ENCODE measurements at regions not wholly inside any gene's neighbourhood (a gene's known extent, or its start where the extent isn't known, plus 50 kb on each side); places are given as distances from the start of the nearest gene placed in this dataset.
A peak's percentile ranks its signal among the peaks of the same experiment; 100 is the strongest.
"Not testable (repeated sequence)": the region's sequence is repeated elsewhere in the genome, so short reads cannot be mapped to it uniquely, and the experiment has no call there.

GRCh38 chr4:173647902-173648301 is 117.9 kb upstream of the HAND2 start:
- H3K27me3 Mint-ChIP-seq (ENCODE audit: low read depth) = no peaks in the 10 kb centered on the region
- peaks cover 3% of the 10 kb centered on the region for H3K9me3 Mint-ChIP-seq
- H3K36me3 Mint-ChIP-seq = no peaks in the 10 kb centered on the region
- H3K27ac Mint-ChIP-seq = no peak overlapping the region
- H3K4me1 Mint-ChIP-seq = peaks cover 15% of the 10 kb centered on the region
- no peak overlapping the region for H3K4me3 Mint-ChIP-seq
- no peak for DNase-seq (ENCODE audit: low spot score in 2 of 2, unreplicated experiment in 2 of 2)
- TF ChIP-seq CTCF (IDR thresholded peaks at IDR 0.05; ENCODE audit: unreplicated experiment) = no peak

- Mint-ChIP-seq H3K27me3 (ENCODE audit: low read depth) (no peaks in the 10 kb centered on the region), H3K36me3 (peaks cover 1% of the 10 kb centered on the region), H3K4me3 (no peak overlapping the region), H3K9me3 (peaks cover 13% of the 10 kb centered on the region), H3K4me1 (peaks cover 3% of the 10 kb centered on the region), H3K27ac (no peak overlapping the region)
- TF ChIP-seq CTCF (IDR thresholded peaks at IDR 0.05; ENCODE audit: unreplicated experiment) = no peak
- DNase-seq (ENCODE audit: low spot score in 2 of 2, unreplicated experiment in 2 of 2) = no peak
Measured at GRCh38 chr4:173642509-173642908, 112.5 kb upstream of the HAND2 start.

GRCh38 chr4:173635395-173635794 is 105.4 kb upstream of the HAND2 start:
- H3K27me3 Mint-ChIP-seq (ENCODE audit: low read depth) = no peaks in the 10 kb centered on the region

GRCh38 chr4:173626277-173626676 is 96.2 kb upstream of the HAND2 start:
- H3K4me3 Mint-ChIP-seq = no peak overlapping the region
- H3K36me3 Mint-ChIP-seq = peaks cover 12% of the 10 kb centered on the region
- peaks cover 60% of the 10 kb centered on the region for H3K9me3 Mint-ChIP-seq
- no peak for TF ChIP-seq CTCF (IDR thresholded peaks at IDR 0.05; ENCODE audit: unreplicated experiment)
- no peak overlapping the region for H3K27ac Mint-ChIP-seq
- no peak for DNase-seq (ENCODE audit: low spot score in 2 of 2, unreplicated experiment in 2 of 2)
- no peaks in the 10 kb centered on the region for H3K4me1 Mint-ChIP-seq
- H3K27me3 Mint-ChIP-seq (ENCODE audit: low read depth) = no peaks in the 10 kb centered on the region

More at GRCh38 chr4:173635395-173635794, 105.4 kb upstream of the HAND2 start:
- no peak overlapping the region for H3K4me3 Mint-ChIP-seq
- no peak for TF ChIP-seq CTCF (IDR thresholded peaks at IDR 0.05; ENCODE audit: unreplicated experiment)
- DNase-seq (ENCODE audit: low spot score in 2 of 2, unreplicated experiment in 2 of 2) = no peak
- no peak overlapping the region for H3K27ac Mint-ChIP-seq
- no peaks in the 10 kb centered on the region for H3K4me1 Mint-ChIP-seq
- peaks cover 7% of the 10 kb centered on the region for H3K36me3 Mint-ChIP-seq
- H3K9me3 Mint-ChIP-seq = peaks cover 50% of the 10 kb centered on the region

GRCh38 chr4:173618648-173619047 is 88.6 kb upstream of the HAND2 start:
- not testable (repeated sequence) for H3K27ac Mint-ChIP-seq; H3K4me1 Mint-ChIP-seq; H3K4me3 Mint-ChIP-seq; H3K27me3 Mint-ChIP-seq (ENCODE audit: low read depth); DNase-seq (ENCODE audit: low spot score in 2 of 2, unreplicated experiment in 2 of 2)
- Mint-ChIP-seq H3K36me3 (peaks cover 16% of the 10 kb centered on the region), H3K9me3 (peaks cover 53% of the 10 kb centered on the region)

- Mint-ChIP-seq H3K27ac (no peak overlapping the region), H3K4me1 (no peaks in the 10 kb centered on the region), H3K9me3 (peaks cover 14% of the 10 kb centered on the region), H3K36me3 (peaks cover 2% of the 10 kb centered on the region), H3K4me3 (peak overlapping the region; percentile 64), H3K27me3 (ENCODE audit: low read depth) (no peaks in the 10 kb centered on the region)
- no peak for DNase-seq (ENCODE audit: low spot score in 2 of 2, unreplicated experiment in 2 of 2)
- no peak for TF ChIP-seq CTCF (IDR thresholded peaks at IDR 0.05; ENCODE audit: unreplicated experiment)
Measured at GRCh38 chr4:173609158-173609557, 79.1 kb upstream of the HAND2 start.

- Mint-ChIP-seq H3K4me3 (peak overlapping the region; percentile 64), H3K9me3 (peaks cover 14% of the 10 kb centered on the region)
- not testable (repeated sequence) for H3K27ac Mint-ChIP-seq; H3K27me3 Mint-ChIP-seq (ENCODE audit: low read depth); H3K36me3 Mint-ChIP-seq; H3K4me1 Mint-ChIP-seq; DNase-seq (ENCODE audit: low spot score in 2 of 2, unreplicated experiment in 2 of 2)
Measured at GRCh38 chr4:173608632-173609031, 78.6 kb upstream of the HAND2 start.

All from mesothelial cell of epicardium (in vitro differentiated cells).